ENCODE measurements at regions not wholly inside any gene's neighbourhood (a gene's known extent, or its start where the extent isn't known, plus 50 kb on each side); places are given as distances from the start of the nearest gene placed in this dataset.
"Not testable (repeated sequence)": the region's sequence is repeated elsewhere in the genome, so short reads cannot be mapped to it uniquely, and the experiment has no call there.

- intact Hi-C loops (cut with DNase I), result no loop called here
Observed at GRCh38 chr16:26413780-26414179, 652.9 kb upstream of the C16orf82 start.

GRCh38 chr16:26419458-26419857 is 647.3 kb upstream of the C16orf82 start:
- H3K4me3 ChIP-seq; H3K9me3 ChIP-seq; H3K4me1 ChIP-seq; DNase-seq; H3K36me3 ChIP-seq; intact Hi-C loops (cut with DNase I); H3K27ac ChIP-seq; H3K9ac ChIP-seq (ENCODE audit: low read depth in 2 of 2, low read length in 2 of 2); H3K27me3 ChIP-seq: not testable (repeated sequence)

More at GRCh38 chr16:26413780-26414179, 652.9 kb upstream of the C16orf82 start:
- no peak overlapping the region for H3K4me3 ChIP-seq
- H3K27me3 ChIP-seq, result no peaks in the 10 kb centered on the region
- H3K36me3 ChIP-seq, result no peaks in the 10 kb centered on the region
- H3K27ac ChIP-seq, result no peak overlapping the region
- H3K9ac ChIP-seq (ENCODE audit: low read depth in 2 of 2, low read length in 2 of 2), result no peak overlapping the region
- no peaks in the 10 kb centered on the region for H3K4me1 ChIP-seq
- DNase-seq, result no peak
- no peak for TF ChIP-seq CTCF (IDR thresholded peaks at IDR 0.05)
- no peaks in the 10 kb centered on the region for H3K9me3 ChIP-seq

GRCh38 chr16:26430618-26431017 is 636.1 kb upstream of the C16orf82 start:
- H3K36me3 ChIP-seq, result no peaks in the 10 kb centered on the region
- H3K4me1 ChIP-seq, result no peaks in the 10 kb centered on the region
- TF ChIP-seq CTCF (IDR thresholded peaks at IDR 0.05), result no peak
- DNase-seq, result no peak
- H3K9me3 ChIP-seq, result no peaks in the 10 kb centered on the region
- no peaks in the 10 kb centered on the region for H3K27me3 ChIP-seq
- no peak overlapping the region for H3K4me3 ChIP-seq
- no peak overlapping the region for H3K27ac ChIP-seq
- intact Hi-C loops (cut with DNase I), result no loop called here
- H3K9ac ChIP-seq (ENCODE audit: low read depth in 2 of 2, low read length in 2 of 2), result no peak overlapping the region

GRCh38 chr16:26433807-26434206 is 632.9 kb upstream of the C16orf82 start:
- intact Hi-C loops (cut with DNase I), result no loop called here
- TF ChIP-seq CTCF (IDR thresholded peaks at IDR 0.05), result no peak
- no peaks in the 10 kb centered on the region for H3K4me1 ChIP-seq

GRCh38 chr16:26441178-26441577 is 625.5 kb upstream of the C16orf82 start:
- Histone ChIP-seq H3K4me1 (no peaks in the 10 kb centered on the region), H3K4me3 (no peak overlapping the region), H3K36me3 (no peaks in the 10 kb centered on the region), H3K9ac (ENCODE audit: low read depth in 2 of 2, low read length in 2 of 2) (no peak overlapping the region), H3K27me3 (no peaks in the 10 kb centered on the region), H3K9me3 (no peaks in the 10 kb centered on the region), H3K27ac (no peak overlapping the region)
- TF ChIP-seq CTCF (IDR thresholded peaks at IDR 0.05), result no peak
- intact Hi-C loops (cut with DNase I), result no loop called here
- no peak for DNase-seq

More at GRCh38 chr16:26433807-26434206, 632.9 kb upstream of the C16orf82 start:
- H3K27ac ChIP-seq, result no peak overlapping the region
- H3K4me3 ChIP-seq, result no peak overlapping the region
- no peak for DNase-seq
- H3K27me3 ChIP-seq, result no peaks in the 10 kb centered on the region
- H3K9me3 ChIP-seq, result no peaks in the 10 kb centered on the region
- no peaks in the 10 kb centered on the region for H3K36me3 ChIP-seq
- H3K9ac ChIP-seq (ENCODE audit: low read depth in 2 of 2, low read length in 2 of 2), result no peak overlapping the region

GRCh38 chr16:26442321-26442720 is 624.4 kb upstream of the C16orf82 start:
- no peak for TF ChIP-seq CTCF (IDR thresholded peaks at IDR 0.05)
- H3K27me3 ChIP-seq, result no peaks in the 10 kb centered on the region

More at GRCh38 chr16:26442321-26442720, 624.4 kb upstream of the C16orf82 start:
- DNase-seq, result no peak
- no peak overlapping the region for H3K9ac ChIP-seq (ENCODE audit: low read depth in 2 of 2, low read length in 2 of 2)
- intact Hi-C loops (cut with DNase I), result no loop called here
- no peak overlapping the region for H3K27ac ChIP-seq
- H3K4me1 ChIP-seq, result no peaks in the 10 kb centered on the region
- no peak overlapping the region for H3K4me3 ChIP-seq
- no peaks in the 10 kb centered on the region for H3K36me3 ChIP-seq
- no peaks in the 10 kb centered on the region for H3K9me3 ChIP-seq
